ENCODE measurements at regions not wholly inside any gene's neighbourhood (a gene's known extent, or its start where the extent isn't known, plus 50 kb on each side); places are given as distances from the start of the nearest gene placed in this dataset.

DNA sequence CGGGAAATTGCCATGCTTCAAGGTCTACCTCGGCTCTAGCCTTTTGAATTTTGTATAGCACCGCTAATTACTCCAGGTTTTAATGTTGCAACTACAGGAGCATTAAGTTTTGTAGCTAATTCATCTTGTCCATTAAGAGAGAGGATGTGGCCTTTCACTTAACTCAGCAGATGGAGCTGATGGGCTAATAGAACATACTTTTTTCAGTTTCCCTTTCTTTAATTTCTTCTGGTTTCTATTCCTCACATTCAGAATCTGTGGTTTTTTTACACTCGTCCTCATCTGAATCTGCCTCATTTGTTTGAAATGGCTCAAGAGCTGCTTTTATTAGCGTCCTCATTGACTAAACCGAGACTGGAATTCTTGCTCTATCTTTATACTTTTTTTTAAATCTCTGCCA lies 2085.7 kb upstream of the C9orf72 start:
- CTCF ChIA-PET: no interaction called here
- POLR2A ChIA-PET: no interaction called here
- TF ChIP-seq, protein P1, sequence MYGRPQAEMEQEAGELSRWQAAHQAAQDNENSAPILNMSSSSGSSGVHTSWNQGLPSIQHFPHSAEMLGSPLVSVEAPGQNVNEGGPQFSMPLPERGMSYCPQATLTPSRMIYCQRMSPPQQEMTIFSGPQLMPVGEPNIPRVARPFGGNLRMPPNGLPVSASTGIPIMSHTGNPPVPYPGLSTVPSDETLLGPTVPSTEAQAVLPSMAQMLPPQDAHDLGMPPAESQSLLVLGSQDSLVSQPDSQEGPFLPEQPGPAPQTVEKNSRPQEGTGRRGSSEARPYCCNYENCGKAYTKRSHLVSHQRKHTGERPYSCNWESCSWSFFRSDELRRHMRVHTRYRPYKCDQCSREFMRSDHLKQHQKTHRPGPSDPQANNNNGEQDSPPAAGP (tag by site-specific recombination; IDR thresholded peaks at IDR 0.05): no peak
- TF ChIP-seq SCRT2 (tag by site-specific recombination; IDR thresholded peaks at IDR 0.05) (no peak), ZNF776 (tag by site-specific recombination; IDR thresholded peaks at IDR 0.05; ENCODE audit: borderline replicate concordance) (no peak), ZNF670 (tag by site-specific recombination; IDR thresholded peaks at IDR 0.05; ENCODE audit: low read depth) (no peak), ZBTB21 (tag by site-specific recombination; IDR thresholded peaks at IDR 0.05) (no peak), WT1 (tag by site-specific recombination; IDR thresholded peaks at IDR 0.05) (no peak), ZSCAN5A (tag by site-specific recombination; IDR thresholded peaks at IDR 0.05) (no peak), ZNF785 (tag by site-specific recombination; IDR thresholded peaks at IDR 0.05) (no peak), TSHZ1 (tag by site-specific recombination; IDR thresholded peaks at IDR 0.05; ENCODE audit: borderline replicate concordance) (no peak), KLF9 (tag by site-specific recombination; IDR thresholded peaks at IDR 0.05; ENCODE audit: low read depth) (no peak), ZNF354C (tag by site-specific recombination; IDR thresholded peaks at IDR 0.05; ENCODE audit: borderline replicate concordance, low read depth) (no peak), ZNF10 (tag by site-specific recombination; IDR thresholded peaks at IDR 0.05) (no peak), ZNF561 (tag by site-specific recombination; IDR thresholded peaks at IDR 0.05; ENCODE audit: borderline replicate concordance) (no peak), RBAK (tag by site-specific recombination; IDR thresholded peaks at IDR 0.05) (no peak), KLF7 (tag by site-specific recombination; IDR thresholded peaks at IDR 0.05; ENCODE audit: borderline replicate concordance) (no peak)
- TF ChIP-seq, protein P2, sequence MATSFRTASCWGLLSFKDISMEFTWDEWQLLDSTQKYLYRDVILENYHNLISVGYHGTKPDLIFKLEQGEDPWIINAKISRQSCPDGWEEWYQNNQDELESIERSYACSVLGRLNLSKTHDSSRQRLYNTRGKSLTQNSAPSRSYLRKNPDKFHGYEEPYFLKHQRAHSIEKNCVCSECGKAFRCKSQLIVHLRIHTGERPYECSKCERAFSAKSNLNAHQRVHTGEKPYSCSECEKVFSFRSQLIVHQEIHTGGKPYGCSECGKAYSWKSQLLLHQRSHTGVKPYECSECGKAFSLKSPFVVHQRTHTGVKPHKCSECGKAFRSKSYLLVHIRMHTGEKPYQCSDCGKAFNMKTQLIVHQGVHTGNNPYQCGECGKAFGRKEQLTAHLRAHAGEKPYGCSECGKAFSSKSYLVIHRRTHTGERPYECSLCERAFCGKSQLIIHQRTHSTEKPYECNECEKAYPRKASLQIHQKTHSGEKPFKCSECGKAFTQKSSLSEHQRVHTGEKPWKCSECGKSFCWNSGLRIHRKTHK (tag by site-specific recombination; IDR thresholded peaks at IDR 0.05): no peak
- TF ChIP-seq, protein P3, sequence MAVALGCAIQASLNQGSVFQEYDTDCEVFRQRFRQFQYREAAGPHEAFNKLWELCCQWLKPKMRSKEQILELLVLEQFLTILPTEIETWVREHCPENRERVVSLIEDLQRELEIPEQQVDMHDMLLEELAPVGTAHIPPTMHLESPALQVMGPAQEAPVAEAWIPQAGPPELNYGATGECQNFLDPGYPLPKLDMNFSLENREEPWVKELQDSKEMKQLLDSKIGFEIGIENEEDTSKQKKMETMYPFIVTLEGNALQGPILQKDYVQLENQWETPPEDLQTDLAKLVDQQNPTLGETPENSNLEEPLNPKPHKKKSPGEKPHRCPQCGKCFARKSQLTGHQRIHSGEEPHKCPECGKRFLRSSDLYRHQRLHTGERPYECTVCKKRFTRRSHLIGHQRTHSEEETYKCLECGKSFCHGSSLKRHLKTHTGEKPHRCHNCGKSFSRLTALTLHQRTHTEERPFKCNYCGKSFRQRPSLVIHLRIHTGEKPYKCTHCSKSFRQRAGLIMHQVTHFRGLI (tag by site-specific recombination; IDR thresholded peaks at IDR 0.05): no peak
- TF ChIP-seq, protein P4, sequence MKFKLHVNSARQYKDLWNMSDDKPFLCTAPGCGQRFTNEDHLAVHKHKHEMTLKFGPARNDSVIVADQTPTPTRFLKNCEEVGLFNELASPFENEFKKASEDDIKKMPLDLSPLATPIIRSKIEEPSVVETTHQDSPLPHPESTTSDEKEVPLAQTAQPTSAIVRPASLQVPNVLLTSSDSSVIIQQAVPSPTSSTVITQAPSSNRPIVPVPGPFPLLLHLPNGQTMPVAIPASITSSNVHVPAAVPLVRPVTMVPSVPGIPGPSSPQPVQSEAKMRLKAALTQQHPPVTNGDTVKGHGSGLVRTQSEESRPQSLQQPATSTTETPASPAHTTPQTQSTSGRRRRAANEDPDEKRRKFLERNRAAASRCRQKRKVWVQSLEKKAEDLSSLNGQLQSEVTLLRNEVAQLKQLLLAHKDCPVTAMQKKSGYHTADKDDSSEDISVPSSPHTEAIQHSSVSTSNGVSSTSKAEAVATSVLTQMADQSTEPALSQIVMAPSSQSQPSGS (tag by site-specific recombination; IDR thresholded peaks at IDR 0.05; ENCODE audit: low read depth): no peak
- TF ChIP-seq, protein P5, sequence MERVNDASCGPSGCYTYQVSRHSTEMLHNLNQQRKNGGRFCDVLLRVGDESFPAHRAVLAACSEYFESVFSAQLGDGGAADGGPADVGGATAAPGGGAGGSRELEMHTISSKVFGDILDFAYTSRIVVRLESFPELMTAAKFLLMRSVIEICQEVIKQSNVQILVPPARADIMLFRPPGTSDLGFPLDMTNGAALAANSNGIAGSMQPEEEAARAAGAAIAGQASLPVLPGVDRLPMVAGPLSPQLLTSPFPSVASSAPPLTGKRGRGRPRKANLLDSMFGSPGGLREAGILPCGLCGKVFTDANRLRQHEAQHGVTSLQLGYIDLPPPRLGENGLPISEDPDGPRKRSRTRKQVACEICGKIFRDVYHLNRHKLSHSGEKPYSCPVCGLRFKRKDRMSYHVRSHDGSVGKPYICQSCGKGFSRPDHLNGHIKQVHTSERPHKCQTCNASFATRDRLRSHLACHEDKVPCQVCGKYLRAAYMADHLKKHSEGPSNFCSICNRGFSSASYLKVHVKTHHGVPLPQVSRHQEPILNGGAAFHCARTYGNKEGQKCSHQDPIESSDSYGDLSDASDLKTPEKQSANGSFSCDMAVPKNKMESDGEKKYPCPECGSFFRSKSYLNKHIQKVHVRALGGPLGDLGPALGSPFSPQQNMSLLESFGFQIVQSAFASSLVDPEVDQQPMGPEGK (tag by site-specific recombination; IDR thresholded peaks at IDR 0.05): no peak
- Histone ChIP-seq H3K36me3 (ENCODE audit: control insufficient read depth in 2 of 2, insufficient read depth in 1 of 2, low read length in 2 of 2) (no peaks in the 10 kb centered on the region), H3K4me3 (ENCODE audit: low read depth, low read length) (no peak overlapping the region), H3K4me1 (ENCODE audit: control insufficient read depth, insufficient read depth, low read length) (no peaks in the 10 kb centered on the region), H3K9me3 (ENCODE audit: control insufficient read depth, insufficient read depth, low read depth, low read length) (no peaks in the 10 kb centered on the region), H3K27ac (ENCODE audit: extremely low read depth, low read depth, low read length) (no peak overlapping the region)

Measured in HEK293 (cell line).